NAMALWA (cell line): ENCODE measurements at regions not wholly inside any gene's neighbourhood (a gene's known extent, or its start where the extent isn't known, plus 50 kb on each side); places are given as distances from the start of the nearest gene placed in this dataset.
"Not testable (repeated sequence)": the region's sequence is repeated elsewhere in the genome, so short reads cannot be mapped to it uniquely, and the experiment has no call there.

Experiments used
- DNase-seq: peaks from one replicate; pipeline ENCODE4 v3.0.0-alpha.2; 2015; ENCODE audit warnings: low spot score

GRCh38 chr3:180743813-180744590, 64.7 kb upstream of the CCDC39 start:
- no peak for DNase-seq

GRCh38 chr3:180747805-180748361, 68.6 kb upstream of the CCDC39 start:
- no peak for DNase-seq

- no peak for DNase-seq
Measured at GRCh38 chr3:180749322-180749721, 70.0 kb upstream of the CCDC39 start.

DNA sequence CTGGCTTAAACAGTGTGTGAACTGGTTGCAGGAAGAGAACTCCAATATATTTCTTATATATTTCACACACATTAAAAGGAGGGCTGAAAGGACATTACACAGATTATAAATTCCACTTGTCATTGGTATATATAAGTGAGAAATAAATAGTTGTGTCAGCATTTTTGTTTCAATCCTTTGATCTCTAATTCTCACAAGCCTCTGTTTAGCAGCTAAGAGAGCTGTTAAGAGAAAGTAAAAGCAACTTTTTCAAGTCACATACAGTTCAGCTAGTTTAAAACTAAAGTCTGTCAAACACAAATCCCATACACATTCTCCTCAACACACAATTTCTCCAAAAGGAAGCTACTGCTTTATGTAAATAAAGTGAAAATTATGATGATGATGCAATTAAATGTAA, 70.5 kb upstream of the CCDC39 start:
- no peak for DNase-seq

DNA sequence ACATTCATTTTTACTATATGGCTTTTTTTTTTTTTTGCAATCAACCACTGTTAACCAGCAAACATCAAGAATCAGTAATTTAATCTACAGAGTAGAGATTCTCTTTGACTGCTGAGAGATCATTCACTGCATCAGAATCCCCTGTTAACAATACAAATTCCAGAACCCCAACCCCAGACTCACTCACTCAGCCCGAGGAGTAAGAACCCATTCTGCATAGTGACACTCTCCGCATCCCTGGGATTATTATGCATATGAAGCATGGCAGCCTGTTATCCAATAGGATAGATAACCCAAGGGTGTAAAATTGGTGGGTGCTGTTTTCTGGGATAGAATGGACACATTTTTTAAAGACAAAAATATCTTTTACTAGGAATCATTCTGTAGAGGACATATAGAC, 76.3 kb upstream of the CCDC39 start:
- no peak for DNase-seq

GRCh38 chr3:180762866-180763265, 83.6 kb upstream of the CCDC39 start:
- no peak for DNase-seq

DNA sequence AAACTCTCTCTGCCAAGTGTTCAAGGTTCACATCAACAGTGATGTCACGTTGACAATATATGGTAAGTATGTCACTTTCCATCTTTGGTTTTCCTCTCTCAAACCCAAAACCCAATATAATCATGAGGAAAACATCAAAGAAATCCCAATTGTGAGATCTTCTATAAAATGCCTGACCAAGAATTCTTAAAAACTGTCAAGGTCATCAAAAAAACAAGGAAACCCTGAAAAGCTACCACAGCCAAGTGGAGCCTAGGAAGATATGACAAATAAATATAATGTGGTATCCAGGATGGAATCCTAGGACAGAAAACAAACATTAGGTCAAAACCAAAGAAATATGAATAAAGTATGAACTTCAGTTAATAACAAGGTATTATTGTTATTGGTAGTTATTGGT, 85.2 kb upstream of the CCDC39 start:
- DNase-seq = no peak

- DNase-seq = no peak
Measured at GRCh38 chr3:180770639-180771038, 91.3 kb upstream of the CCDC39 start.

DNA sequence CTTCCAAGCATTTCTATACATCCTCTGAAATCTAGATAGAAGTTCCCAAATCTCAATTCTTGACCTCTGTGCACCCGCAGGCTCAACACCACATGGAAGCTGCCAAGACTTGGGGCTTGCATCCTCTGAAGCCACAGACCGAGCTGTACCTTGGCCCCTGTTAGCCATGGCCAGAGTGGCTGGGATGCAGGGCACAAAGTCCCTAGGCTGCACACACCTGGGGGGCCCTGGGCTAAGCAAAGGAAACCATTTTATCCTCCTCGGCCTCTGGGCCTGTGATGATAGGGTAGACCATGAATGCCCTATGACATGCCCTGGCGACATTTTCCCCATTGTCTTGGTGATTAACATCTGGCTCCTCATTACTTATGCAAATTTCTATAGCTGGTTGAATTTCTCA, 97.1 kb upstream of the CCDC39 start:
- no peak for DNase-seq

GRCh38 chr3:180782195-180782984, 103.1 kb upstream of the CCDC39 start:
- no peak for DNase-seq

- DNase-seq = not testable (repeated sequence)
Measured at GRCh38 chr3:180786227-180786626, 106.9 kb upstream of the CCDC39 start.

GRCh38 chr3:180789774-180790173, 110.5 kb upstream of the CCDC39 start:
- DNase-seq = no peak

DNA sequence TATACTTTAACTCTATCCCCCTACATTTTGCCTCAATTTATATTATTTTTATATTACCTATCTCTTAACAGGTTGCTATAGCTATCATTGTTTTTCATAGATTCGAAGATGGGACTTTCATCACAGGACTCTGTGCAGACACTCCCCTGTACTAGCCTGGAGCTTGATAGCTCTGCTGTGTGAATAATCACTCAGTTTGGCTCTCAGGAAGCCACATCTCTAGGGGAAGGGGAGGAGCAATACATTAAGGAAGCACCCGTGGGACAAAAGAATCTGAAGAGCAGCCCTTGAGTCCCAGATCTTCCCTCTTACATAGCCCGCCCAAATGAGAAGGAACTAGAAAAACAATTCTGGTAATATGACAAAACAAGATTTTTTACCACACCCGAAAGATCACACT, 114.3 kb upstream of the FXR1 start:
- no peak for DNase-seq

- DNase-seq = peak; percentile 50
Measured at GRCh38 chr3:180802837-180803236, 109.6 kb upstream of the FXR1 start.

GRCh38 chr3:180804916-180805315, 107.6 kb upstream of the FXR1 start:
- no peak for DNase-seq

GRCh38 chr3:180808823-180809575, 103.5 kb upstream of the FXR1 start:
- no peak for DNase-seq

DNA sequence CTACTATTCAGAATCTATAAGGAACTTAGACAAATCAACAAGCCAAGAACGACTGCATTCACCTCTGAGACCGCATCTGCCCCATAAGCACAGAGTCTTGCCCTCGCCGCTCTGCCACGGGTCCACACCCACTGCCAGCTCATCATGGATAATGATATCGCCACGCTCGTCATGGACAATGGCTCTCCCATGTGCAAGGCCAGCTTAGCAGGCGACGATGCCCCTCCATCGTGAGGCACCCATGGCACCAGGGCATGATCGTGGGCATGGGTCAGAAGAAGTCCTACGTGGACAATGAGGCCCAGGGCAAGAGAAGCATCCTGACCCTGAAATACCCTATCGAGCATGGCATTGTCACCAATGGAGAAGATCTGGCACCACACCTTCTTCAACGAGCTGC, 92.1 kb upstream of the FXR1 start:
- no peak for DNase-seq

- DNase-seq = no peak
Measured at GRCh38 chr3:180825964-180826363, 86.5 kb upstream of the FXR1 start.

DNA sequence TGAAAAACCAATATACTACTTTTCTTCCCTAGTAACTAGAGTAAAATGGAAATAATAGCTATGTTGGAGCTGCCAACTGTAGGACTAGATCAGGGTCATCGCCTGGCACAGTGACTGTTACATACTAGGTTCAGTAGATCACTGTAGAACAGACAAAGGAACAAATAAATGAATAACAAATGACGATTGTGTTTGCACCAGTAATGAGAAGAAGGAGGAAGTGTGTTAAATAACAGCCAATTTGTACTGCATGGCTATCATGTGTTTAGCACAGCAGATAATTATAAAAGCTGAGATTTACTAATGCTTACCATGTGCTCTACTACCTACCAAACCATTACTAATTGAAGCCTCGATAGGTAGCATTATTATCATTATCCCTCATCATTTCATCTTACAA, 85.3 kb upstream of the FXR1 start:
- no peak for DNase-seq

- no peak for DNase-seq
Measured at GRCh38 chr3:180828001-180828720, 84.3 kb upstream of the FXR1 start.

- DNase-seq = no peak
Measured at GRCh38 chr3:180828723-180829408, 83.6 kb upstream of the FXR1 start.
